Uterus (tissue), 3 donors: ENCODE measurements at regions not wholly inside any gene's neighbourhood (a gene's known extent, or its start where the extent isn't known, plus 50 kb on each side); places are given as distances from the start of the nearest gene placed in this dataset.
"Not testable (repeated sequence)": the region's sequence is repeated elsewhere in the genome, so short reads cannot be mapped to it uniquely, and the experiment has no call there.

ENCODE experiments used
- DNase-seq, 2 donors: peaks; one replicate each; pipeline ENCODE4 v3.0.0-alpha.2; 2019 to 2020
- H3K27ac ChIP-seq, 2 donors: fragments of 200-600 bp; sonication (generic); 1 replicate in 1 of 2; 2 replicates in 1 of 2; pipeline ENCODE4 v1.5.1; 2016 to 2018
- H3K27me3 ChIP-seq, 2 donors: fragments of 200-600 bp; sonication (generic); one replicate each; pipeline ENCODE4 v1.5.1; 2018 to 2019; ENCODE audit warnings: control low read depth in 1 of 2
- H3K36me3 ChIP-seq, 2 donors: fragments of 200-600 bp; sonication (generic); one replicate each; pipeline ENCODE4 v1.5.1; 2019; ENCODE audit warnings: control low read depth in 1 of 2
- H3K4me1 ChIP-seq, 2 donors: fragments of 200-600 bp; sonication (generic); one replicate each; pipeline ENCODE4 v1.5.1; 2018 to 2019; ENCODE audit warnings: control low read depth in 1 of 2
- H3K4me3 ChIP-seq, 2 donors: fragments of 200-600 bp; sonication (generic); 1 replicate in 1 of 2; 2 replicates in 1 of 2; pipeline ENCODE4 v1.5.1; 2018 to 2019; ENCODE audit warnings: mild to moderate bottlenecking in 1 of 2
- H3K9me3 ChIP-seq, 2 donors: fragments of 200-600 bp; sonication (generic); one replicate each; pipeline ENCODE4 v1.5.1; 2019; ENCODE audit warnings: control low read depth in 1 of 2
- CTCF ChIP-seq, 4 experiments: fragments of 200-600 bp in 2 of 4; fragments of 450-650 bp in 2 of 4; sonication (generic) in 2 of 4; IDR thresholded peaks; one replicate each; pipeline ENCODE4 v1.5.1; 2016 to 2019; ENCODE audit warnings: antibody characterized with exemption in 4 of 4, mild to moderate bottlenecking in 2 of 4, moderate library complexity in 1 of 4
- POLR2A ChIP-seq, 2 donors: fragments of 450-650 bp; IDR thresholded peaks; one replicate each; pipeline ENCODE4 v1.6.1; 2016; ENCODE audit warnings: antibody characterized with exemption in 2 of 2, mild to moderate bottlenecking in 1 of 2, moderate library complexity in 1 of 2
- intact Hi-C: fragments of 100-400 bp; cut with DNase I; formaldehyde crosslinking; loops from one replicate; pipeline ENCODE4 v1.15.1; 2023; ENCODE audit warnings: low total_unique reads
- donor health status: DM: yes; HTN: yes; CAD: no.

- intact Hi-C loops, result no loop called here
These were observed 435.4 kb upstream of the TENM3 start for GRCh38 chr4:181807771-181808170.

GRCh38 chr4:181810711-181811110, 432.5 kb upstream of the TENM3 start:
- Histone ChIP-seq H3K36me3 (no peaks in the 10 kb centered on the region), H3K4me1 (no peaks in the 10 kb centered on the region), H3K9me3 (no peaks in the 10 kb centered on the region), H3K27ac (no peak overlapping the region), H3K27me3 (no peaks in the 10 kb centered on the region), H3K4me3 (no peak overlapping the region)
- intact Hi-C loops, result no loop called here
- no peak for DNase-seq
- TF ChIP-seq POLR2A (IDR thresholded peaks at IDR 0.05) (no peak), CTCF (IDR thresholded peaks at IDR 0.05) (no peak)

More at GRCh38 chr4:181807771-181808170, 435.4 kb upstream of the TENM3 start:
- Histone ChIP-seq H3K36me3 (no peaks in the 10 kb centered on the region), H3K27me3 (no peaks in the 10 kb centered on the region), H3K9me3 (no peaks in the 10 kb centered on the region), H3K4me1 (no peaks in the 10 kb centered on the region), H3K27ac (no peak overlapping the region), H3K4me3 (no peak overlapping the region)
- DNase-seq, result no peak
- TF ChIP-seq POLR2A (IDR thresholded peaks at IDR 0.05) (no peak), CTCF (IDR thresholded peaks at IDR 0.05) (no peak)

GRCh38 chr4:181811550-181811949, 431.7 kb upstream of the TENM3 start:
- H3K4me1 ChIP-seq, H3K4me3 ChIP-seq, H3K9me3 ChIP-seq, H3K27me3 ChIP-seq, H3K27ac ChIP-seq, intact Hi-C loops, H3K36me3 ChIP-seq, DNase-seq: not testable (repeated sequence)

DNA sequence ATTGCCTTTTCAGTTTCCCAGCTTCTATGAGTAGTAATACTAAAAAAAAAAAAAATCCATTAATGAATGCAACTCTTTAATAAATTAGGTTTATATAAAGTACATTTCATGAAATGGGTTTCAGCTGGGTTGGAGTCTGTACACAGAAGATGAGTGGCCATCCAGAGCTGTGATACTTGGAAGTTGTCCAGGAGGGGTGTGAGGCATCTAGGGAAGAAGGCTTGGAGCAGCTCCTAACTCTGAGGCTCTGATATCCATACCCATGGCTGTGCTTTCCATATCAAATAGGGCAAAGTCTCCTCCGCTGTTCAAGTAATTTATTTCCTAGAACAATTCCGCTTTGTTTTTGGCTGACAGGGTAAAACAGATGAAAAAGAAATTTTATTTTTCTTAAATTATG, 423.3 kb upstream of the TENM3 start:
- no peak overlapping the region for H3K4me3 ChIP-seq
- TF ChIP-seq POLR2A (IDR thresholded peaks at IDR 0.05) (no peak), CTCF (IDR thresholded peaks at IDR 0.05) (no peak)

GRCh38 chr4:181820553-181820952, 422.6 kb upstream of the TENM3 start:
- DNase-seq, result no peak
- Histone ChIP-seq H3K36me3 (no peaks in the 10 kb centered on the region), H3K9me3 (no peaks in the 10 kb centered on the region), H3K4me3 (no peak overlapping the region), H3K27ac (no peak overlapping the region), H3K4me1 (no peaks in the 10 kb centered on the region), H3K27me3 (no peaks in the 10 kb centered on the region)
- intact Hi-C loops, result no loop called here
- TF ChIP-seq POLR2A (IDR thresholded peaks at IDR 0.05) (no peak), CTCF (IDR thresholded peaks at IDR 0.05) (no peak)

More for the DNA sequence above, 423.3 kb upstream of the TENM3 start:
- no peak for DNase-seq
- no peak overlapping the region for H3K27ac ChIP-seq
- H3K27me3 ChIP-seq, result no peaks in the 10 kb centered on the region
- no peaks in the 10 kb centered on the region for H3K9me3 ChIP-seq
- no peaks in the 10 kb centered on the region for H3K36me3 ChIP-seq
- H3K4me1 ChIP-seq, result no peaks in the 10 kb centered on the region
- intact Hi-C loops, result no loop called here
